GM10266 (cell line): ENCODE measurements at regions not wholly inside any gene's neighbourhood (a gene's known extent, or its start where the extent isn't known, plus 50 kb on each side); places are given as distances from the start of the nearest gene placed in this dataset.

ENCODE experiments used
- DNase-seq: peaks from one replicate; pipeline ENCODE4 v3.0.0; 2012; ENCODE audit errors: extremely low spot score
- CTCF ChIP-seq: IDR thresholded peaks from 2 replicates; pipeline ENCODE4 v1.5.1; 2012; ENCODE audit warnings: mild to moderate bottlenecking, low read depth; ENCODE audit not compliant: control insufficient read depth, insufficient read depth; ENCODE audit errors: missing control alignments

DNA sequence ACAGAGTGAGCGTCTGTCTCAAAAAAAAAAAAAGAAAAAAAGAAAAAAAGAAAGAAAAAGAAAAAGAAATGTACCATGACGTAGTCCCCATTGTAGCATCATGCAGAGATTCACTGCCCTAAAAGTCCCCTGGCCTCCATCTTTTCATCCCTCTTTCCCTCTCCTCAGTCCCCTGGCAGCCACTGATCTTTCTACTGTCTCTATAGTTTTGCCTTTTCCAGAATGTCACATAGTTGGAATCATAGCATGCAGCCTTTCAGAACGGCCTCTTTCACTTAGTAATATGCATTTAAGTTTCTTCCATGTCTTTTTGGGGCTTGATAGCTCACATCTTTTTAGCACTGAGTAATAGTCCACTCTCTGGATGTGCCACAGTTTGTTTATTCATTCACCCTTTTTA, 60.5 kb upstream of the NCOR2 start:
- no peak for TF ChIP-seq CTCF
- no peak for DNase-seq

DNA sequence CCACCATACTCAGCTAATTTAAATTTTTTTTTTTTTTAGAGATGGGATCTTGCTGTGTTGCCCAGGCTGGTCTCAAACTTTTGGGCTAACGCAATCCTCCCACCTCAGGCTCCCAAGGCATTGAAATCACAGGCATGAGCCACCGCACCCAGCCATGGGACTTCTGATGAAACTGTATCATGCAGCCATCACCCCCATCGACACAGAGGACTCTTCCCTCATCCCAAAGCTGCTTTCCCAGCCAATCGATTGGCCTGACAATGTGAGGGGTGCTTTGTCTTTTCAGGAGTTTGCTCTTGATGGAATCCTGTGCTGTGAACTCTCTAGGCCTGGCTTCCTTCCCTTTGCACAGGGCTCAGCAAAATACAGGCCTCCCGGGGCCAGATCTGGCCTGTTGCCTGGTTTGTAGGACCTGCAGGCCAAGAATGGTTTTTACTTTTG, 59.6 kb upstream of the NCOR2 start:
- no peak for TF ChIP-seq CTCF
- DNase-seq, result no peak

- DNase-seq, result no peak
- TF ChIP-seq CTCF, result no peak
Observed at GRCh38 chr12:124625867-124626675, 58.7 kb upstream of the NCOR2 start.

- TF ChIP-seq CTCF, result no peak
- DNase-seq, result no peak
Observed at GRCh38 chr12:124624823-124625222, 57.4 kb upstream of the NCOR2 start.

DNA sequence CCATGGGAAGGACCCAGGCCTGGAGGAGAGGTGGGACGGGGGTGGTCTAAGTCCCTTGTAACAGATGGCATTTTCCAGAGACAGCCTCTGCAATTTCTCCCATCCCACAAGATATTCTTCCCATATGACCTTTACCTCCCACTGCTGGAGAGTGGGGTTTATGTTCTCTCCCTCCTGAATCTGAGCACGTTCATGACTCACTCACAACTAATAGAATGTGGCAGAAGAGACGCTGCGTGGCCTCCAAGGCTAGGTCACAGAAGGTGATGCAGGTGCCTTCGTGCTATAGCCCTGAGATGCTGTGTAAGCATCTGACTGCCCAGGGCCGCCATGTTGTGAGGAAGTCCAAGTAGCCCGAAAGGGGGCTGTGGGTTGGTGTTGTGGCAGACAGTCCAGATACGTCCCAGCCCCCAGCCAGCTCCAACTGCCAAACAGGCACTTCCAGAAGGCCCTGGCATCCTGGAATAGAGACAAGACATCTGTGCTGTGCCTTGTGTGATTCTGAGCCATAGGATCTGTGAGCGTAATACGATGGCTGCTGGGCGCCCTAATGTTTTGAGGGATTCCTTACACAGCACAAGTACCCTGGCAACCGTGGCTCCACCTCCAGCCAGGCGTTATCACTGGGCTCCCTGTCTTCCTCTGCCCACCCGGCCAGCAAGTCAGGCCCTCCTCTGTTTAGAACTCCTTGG, 56.1 kb upstream of the NCOR2 start:
- no peak for TF ChIP-seq CTCF
- no peak for DNase-seq

GRCh38 chr12:124622764-124623163, 55.4 kb upstream of the NCOR2 start:
- DNase-seq, result no peak
- no peak for TF ChIP-seq CTCF

GRCh38 chr12:124622331-124622730, 54.9 kb upstream of the NCOR2 start:
- no peak for DNase-seq
- no peak for TF ChIP-seq CTCF
